Adipose tissue (tissue), 3 donors: ENCODE measurements at regions not wholly inside any gene's neighbourhood (a gene's known extent, or its start where the extent isn't known, plus 50 kb on each side); places are given as distances from the start of the nearest gene placed in this dataset.
"Not testable (repeated sequence)": the region's sequence is repeated elsewhere in the genome, so short reads cannot be mapped to it uniquely, and the experiment has no call there.

ENCODE experiments used
- H3K27ac ChIP-seq: one replicate; pipeline ENCODE4 v1.5.1; 2013; ENCODE audit warnings: low read depth, low read length
- WGBS, 3 donors: extraction: QIAGEN DNeasy Blood & Tissue Kit; methylation state at CpG; one replicate each; pipeline ENCODE4 v1.1.7; 2013; 5-methylcytosine and 5-hydroxymethylcytosine counted together
- donor health status: healthy with polysubstance abuse.
- donor health status: Bipolar disorder and iron deficiency.
- donor health status: healthy.

DNA sequence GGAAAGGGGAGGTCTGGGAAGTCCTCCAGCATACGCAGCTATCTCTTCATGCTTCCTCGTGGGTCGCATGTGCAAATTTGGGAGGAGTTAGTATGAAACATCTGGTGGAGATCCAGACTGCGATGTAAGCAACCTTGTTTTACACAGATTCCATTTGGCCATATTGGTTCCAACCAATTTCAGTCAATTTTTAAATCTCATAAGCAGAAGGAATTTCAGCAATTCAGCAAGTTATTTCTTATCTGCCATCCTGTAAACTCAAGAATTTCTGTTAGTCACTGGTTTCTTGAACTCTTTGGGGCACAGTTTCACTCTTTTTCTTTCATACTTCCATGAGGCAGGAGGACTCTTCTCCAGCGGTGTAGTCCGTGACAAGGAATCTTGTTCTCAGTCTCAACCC, 130.4 kb upstream of the CLINT1 start:
- 78 to 91% (median 81%) methylated on average over 6 of the region's 6 CpGs for WGBS, 3 donors
- H3K27ac ChIP-seq = no peak overlapping the region

DNA sequence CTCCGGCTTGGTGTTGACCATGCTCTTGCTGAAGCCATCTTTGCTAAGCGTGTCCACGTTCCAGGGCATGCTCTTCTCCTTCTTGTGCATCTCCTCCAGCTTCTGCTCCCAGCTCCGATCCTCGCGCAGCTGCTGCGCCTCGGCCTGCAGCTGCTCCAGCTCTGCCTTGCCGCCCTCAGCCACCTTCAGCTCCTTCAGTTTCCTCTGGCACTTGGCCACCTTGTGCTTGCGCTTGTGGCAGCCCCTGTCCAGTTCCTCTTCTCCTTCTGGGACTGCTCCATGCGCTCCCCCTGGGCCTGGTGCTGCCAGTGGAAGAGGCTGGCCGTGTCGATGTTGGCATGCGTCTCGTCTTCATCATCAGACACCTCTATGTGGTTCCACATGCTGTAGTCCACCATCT, 128.3 kb upstream of the CLINT1 start:
- 94 to 98% (median 96%) methylated on average over 15 of the region's 15 CpGs for WGBS, 3 donors

DNA sequence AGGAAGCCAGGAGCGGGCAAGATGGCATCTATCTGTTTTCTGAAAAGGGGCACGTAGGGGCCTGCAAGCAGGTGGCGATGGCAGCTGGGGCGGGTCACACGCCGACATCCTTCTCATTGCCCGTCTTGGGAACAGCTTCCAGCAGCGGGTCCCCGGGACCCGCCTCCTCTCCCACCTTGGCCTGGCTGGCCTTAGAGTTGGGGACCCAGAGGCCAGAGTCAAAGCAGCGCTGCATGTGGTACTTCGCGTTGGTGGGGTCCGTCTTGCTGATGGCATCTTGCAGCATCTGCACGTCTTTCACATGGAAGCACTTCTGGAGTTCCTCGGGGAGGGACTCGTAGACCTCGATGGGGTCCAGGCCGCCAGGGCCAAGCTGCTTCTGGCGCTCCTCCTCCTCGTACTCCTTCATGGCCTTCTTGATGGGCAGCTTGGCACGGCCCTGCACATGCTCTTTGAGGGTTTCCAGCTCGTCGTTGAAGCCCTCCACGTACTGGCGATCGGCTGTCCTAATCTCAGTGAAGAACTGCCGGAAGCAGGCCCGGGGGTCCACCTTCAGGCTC, 127.6 kb upstream of the CLINT1 start:
- 95 to 97% (median 96%) methylated on average over 29 of the region's 29 CpGs for WGBS, 3 donors
- H3K27ac ChIP-seq = no peak overlapping the region

More for the DNA sequence above, 128.3 kb upstream of the CLINT1 start:
- H3K27ac ChIP-seq = no peak overlapping the region

DNA sequence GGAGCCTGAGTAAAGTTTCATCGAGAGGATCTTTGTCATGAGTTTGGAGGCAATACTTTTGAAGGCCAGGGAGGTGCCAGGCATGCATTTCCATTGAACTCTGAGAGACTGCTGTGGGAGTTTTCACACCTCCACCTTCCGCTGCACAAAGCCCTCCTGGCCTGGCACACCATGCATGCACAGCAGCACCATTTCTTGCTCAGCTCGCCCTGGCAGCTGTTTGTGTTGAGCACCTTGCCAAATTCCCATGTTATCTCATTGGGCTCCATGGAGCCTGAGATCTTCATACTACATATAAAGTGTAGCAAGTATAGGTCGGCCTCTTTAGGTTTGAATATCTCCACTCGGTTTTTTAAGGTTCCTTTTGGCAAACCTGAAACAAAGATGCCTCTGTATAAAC, 125.7 kb upstream of the CLINT1 start:
- 74 to 92% (median 86%) methylated on average over 5 of the region's 5 CpGs for WGBS, 3 donors
- H3K27ac ChIP-seq = no peak overlapping the region

DNA sequence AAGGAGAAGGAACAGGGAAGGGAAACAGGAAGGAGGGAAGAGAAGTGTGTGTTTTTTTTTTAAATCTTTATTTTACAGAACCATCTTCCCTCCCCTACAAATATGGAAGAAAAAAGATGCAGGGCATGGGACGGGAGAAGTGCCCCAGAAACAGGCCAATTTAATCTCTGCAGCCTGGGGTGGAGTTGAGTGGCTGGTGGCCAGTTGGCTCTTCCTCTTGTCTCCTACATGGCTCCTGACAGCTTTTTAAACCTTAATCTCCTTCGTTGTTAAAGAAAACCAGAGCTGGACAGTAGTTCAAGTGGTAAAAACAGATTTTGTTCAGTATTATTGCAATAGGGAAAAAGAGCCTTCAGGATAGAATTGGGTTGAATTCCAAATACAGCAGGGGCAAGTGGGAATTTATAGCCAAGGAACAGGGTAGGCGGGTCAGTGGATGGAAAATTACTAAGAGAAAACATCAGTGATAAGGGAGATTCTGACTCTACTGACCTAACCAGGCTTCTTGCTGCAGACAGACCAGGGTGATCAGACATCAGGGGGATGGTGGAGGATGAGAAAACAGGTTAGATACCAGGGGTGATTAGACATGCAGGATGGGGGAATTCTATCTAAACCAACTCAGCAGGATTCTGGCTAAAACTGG, 125.1 kb upstream of the CLINT1 start:
- 41 to 69% (median 62%) methylated on average over 3 of the region's 3 CpGs for WGBS, 3 donors
- no peak overlapping the region for H3K27ac ChIP-seq

DNA sequence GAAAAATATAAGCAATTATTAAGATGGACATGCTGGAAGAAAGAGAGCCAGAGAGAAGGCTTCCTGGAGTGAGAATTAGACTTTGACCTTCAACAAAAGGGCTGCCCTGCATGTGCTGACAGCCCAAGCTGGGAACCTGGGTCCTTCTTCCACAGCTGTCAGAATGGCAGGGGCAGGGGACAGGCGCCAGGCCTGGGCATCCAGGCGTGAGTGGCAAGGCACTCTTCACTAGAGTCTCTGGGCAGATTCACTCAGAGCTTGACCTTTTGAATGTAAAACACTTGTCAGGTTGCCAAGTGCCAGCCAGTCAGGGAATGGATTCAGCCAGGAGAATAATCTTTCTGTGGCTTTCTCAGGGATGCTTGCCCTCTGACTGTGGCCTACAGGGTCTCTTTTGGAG, 119.1 kb upstream of the CLINT1 start:
- WGBS, 3 donors = 53 to 95% (median 88%) methylated on average over 2 of the region's 2 CpGs
- no peak overlapping the region for H3K27ac ChIP-seq

DNA sequence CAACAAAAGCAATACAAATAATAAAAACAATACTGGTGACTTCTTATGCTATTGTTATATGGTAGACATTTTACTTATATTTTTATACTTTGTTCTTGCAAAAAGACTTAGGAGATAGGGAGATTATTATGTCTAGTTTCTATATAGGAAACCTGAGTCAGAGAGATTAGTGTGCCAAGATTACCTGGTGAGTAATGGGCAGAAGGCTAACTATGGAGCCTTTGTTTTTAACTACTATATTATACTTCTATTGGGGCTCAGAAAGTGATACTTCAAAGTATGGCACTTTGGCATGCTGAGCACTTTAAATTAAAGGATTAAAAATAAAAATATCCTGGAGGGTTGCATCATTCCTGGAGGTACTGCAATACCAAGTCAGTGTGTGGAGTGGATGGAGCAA, 117.5 kb upstream of the CLINT1 start:
- no peak overlapping the region for H3K27ac ChIP-seq

DNA sequence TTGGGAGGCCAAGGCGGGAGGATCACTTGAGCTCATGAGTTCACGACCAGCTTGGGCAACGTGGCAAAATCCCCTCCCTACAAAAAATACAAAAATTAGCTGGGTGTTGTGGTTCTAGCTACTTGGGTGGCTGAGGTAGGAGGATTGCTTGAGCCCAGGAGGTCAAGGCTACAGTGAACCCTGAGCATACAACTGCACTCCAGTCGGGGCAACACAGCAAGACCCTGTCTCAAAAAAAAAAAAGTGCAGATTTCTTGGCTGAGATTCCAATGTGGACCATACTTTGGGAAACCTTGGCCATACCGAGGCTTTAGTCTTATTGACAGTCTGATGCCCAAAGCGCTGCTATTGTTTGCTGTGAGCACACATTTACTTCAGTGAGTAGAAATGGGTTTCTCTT, 113.6 kb upstream of the CLINT1 start:
- 93 to 96% (median 93%) methylated on average over 6 of the region's 6 CpGs for WGBS, 3 donors
- H3K27ac ChIP-seq = no peak overlapping the region

DNA sequence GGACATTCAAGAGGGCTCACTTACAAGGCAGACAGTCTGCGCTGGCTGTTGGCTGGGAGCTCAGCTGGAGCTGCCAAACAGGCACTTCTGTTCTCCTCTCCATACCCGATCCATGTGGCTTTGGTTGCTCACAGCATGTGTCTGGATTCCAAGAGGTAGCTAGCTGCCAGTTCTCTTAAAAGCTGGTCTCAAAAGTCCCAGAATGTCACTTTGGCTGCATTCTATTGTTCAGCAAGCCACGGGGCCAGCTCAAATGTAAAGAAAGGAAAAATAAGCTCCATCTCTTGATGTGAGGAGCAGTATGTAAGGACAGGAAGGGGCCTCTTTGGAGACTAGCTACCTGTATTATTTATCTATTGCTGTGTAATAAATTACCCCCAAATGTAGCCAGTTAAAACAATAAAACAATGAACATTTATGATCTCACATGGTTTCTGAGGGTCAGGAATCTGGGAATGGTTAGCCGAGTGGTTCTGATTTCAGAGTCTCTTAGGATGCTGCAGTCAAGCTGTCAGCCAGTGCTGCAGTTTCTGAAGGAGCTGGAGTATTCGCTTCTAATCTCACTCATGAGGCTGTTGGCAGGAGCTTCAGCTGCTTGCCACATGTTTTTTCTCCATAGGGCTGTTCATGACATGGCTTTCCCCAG, 112.7 kb upstream of the CLINT1 start:
- no peak overlapping the region for H3K27ac ChIP-seq
- 42 to 64% (median 47%) methylated on average over 5 of the region's 5 CpGs for WGBS, 3 donors

DNA sequence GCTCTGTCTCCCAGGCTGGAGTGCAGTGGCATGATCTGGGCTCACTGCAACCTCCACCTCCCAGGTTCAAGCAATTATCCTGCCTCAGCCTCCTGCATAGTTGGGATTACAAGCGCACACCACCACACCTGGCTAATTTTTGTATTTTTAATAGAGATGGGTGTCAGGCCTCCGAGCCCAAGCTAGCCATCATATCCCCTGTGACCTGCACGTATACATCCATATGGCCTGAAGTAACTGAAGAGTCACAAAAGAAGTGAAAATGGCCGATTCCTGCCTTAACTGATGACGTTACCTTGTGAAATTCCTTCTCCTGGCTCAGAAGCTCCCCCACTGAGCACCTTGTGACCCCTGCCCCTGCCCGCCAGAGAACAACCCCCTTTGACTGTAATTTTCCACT, 109.6 kb upstream of the CLINT1 start:
- H3K27ac ChIP-seq = not testable (repeated sequence)
- WGBS, 3 donors = 66 to 94% (median 88%) methylated on average over 5 to 6 of the region's 6 CpGs

DNA sequence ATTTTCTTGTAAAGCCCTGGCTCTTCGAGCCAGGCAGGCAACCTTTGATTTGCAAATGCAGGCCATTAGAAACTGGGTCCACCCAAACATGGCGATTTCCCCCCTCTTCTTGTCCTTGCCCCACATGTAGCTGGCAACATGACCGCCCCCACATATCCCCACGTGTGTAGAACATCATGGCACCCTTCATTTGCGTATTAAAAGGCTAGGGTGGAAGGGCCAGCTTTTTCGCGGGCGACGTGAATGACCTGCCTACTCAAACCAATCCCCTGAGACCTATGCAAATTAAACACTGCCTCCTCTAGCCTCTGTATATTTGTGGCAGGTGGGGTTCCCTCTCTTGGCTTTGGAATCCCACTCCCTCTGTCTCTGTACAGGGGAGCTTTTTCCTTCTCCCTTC, 107.0 kb upstream of the CLINT1 start:
- 81 to 89% (median 88%) methylated on average over 9 of the region's 9 CpGs for WGBS, 3 donors

DNA sequence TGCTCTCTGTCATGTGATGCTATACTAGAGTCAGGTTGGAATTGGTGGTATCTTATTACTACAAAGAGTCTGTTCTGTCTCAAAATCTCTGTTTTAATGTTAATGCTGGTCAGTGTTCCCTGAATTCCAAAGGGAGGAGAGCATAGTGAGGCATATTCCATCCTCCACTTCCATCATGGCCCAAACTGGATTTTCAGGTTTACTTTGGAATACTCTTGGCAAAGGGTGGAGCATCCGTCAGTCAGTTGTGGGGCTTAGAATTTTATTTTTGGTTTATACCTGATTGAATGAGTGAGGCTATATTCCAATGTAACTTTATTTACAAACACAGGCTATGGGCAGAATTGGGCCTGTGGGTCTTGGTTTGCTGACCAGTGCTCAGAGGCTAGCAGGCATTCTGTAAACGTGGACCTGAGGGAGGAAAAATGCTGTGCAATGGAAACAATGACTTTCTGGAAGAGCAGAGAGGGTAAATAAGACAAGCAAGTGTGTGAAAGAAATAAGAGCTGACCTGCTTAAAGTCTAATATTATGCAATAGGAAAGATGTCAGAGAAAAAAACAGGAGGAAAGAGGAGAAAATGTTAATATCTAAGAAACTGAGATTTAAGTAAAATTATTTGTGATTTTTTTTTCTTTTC, 106.2 kb upstream of the CLINT1 start:
- H3K27ac ChIP-seq = no peak overlapping the region
- WGBS, 3 donors = 50 to 71% (median 67%) methylated on average over 2 of the region's 2 CpGs

More for the DNA sequence above, 107.0 kb upstream of the CLINT1 start:
- no peak overlapping the region for H3K27ac ChIP-seq

DNA sequence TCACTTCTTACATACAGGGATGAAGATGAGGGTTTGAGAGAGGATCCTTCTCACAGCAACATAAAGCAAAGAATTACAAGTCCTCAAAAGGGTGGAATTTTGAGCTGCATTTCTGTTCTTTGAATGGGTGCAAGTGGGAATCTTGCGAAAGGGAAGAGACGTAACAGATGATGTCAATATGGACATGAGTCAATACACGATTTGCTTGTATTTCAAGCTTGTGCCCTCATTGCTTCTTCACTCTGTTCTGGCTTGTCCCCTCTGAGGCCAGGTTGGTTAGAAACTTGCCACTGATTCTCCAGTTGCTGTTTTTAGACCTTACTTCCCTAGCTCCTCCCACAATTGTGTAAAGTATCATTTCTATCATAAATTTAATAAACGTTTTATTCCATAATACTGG, 104.8 kb upstream of the CLINT1 start:
- H3K27ac ChIP-seq = no peak overlapping the region
- WGBS, 3 donors = 66 to 83% (median 82%) methylated on average over 4 of the region's 4 CpGs

DNA sequence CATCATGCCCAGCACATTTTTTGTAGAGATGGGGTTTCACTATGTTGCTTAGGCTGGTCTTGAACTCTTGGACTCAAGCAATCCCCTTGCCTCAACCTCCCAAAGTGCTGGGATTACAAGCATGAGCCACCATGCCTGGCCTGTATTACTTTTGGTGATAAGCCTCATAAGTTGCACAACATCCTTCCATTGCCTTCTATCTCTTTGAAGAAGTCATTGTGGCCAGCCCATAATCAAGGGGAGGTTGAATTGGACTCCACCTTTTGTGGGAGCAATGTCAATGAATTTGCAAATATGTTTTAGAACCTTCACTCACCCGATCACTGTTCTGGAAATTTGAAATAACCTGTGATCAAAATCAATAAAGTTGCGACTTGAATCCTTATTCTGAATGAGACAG, 104.3 kb upstream of the CLINT1 start:
- WGBS, 3 donors = 91 to 98% (median 97%) methylated on average over 2 of the region's 2 CpGs
- no peak overlapping the region for H3K27ac ChIP-seq

DNA sequence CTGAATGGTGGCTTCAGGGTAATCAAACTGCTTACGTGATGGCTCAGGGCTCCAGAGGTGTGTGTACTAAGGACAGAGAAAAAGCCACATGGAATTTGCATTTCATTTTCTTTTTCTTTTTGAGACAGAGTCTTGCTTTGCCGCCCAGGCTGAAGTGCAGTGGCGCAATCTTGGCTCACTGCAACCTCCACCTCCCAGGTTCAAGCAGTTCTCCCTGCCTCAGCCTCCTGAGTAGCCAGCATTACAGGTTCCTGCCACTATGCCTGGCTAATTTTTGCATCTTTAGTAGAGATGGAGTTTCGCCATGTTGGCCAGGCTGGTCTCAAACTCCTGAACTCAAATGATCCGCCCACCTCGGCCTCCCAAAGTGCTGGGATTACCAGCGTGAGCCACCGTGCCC, 103.7 kb upstream of the CLINT1 start:
- WGBS, 3 donors = 92 to 97% (median 93%) methylated on average over 8 of the region's 8 CpGs
- not testable (repeated sequence) for H3K27ac ChIP-seq

DNA sequence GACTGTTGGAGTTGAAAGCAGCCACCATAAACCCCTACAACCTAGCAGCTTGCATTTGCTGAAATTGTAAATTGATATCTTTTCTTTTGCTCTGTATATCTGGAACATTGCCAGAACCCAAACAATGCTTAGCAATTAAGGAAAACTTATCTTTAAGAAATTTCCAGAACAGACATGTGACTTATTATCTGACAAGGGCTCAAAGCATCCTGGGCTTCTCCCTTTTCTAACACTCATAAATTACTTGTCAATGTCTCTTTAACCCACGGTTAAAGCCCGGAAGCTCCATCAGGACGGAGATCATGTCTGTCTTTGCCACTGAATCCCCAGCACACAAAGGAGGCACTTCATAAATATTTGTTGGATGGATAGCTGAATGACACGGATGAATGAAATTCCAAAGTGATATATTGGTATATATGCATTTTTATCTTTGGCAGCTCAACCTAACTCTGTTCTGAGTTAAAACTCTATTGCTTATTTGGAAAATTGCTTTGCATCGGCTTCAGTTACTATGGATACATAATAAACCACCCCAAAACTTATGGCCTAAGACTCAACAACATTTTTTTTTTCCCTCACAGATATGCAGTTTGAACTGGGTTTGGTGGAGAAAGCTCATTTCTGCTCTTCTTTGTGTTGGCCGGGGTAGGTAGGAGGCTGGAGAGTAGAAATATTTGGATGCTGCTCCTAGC, 103.1 kb upstream of the CLINT1 start:
- WGBS, 3 donors = 48 to 64% (median 58%) methylated on average over 6 of the region's 6 CpGs
- no peak overlapping the region for H3K27ac ChIP-seq

DNA sequence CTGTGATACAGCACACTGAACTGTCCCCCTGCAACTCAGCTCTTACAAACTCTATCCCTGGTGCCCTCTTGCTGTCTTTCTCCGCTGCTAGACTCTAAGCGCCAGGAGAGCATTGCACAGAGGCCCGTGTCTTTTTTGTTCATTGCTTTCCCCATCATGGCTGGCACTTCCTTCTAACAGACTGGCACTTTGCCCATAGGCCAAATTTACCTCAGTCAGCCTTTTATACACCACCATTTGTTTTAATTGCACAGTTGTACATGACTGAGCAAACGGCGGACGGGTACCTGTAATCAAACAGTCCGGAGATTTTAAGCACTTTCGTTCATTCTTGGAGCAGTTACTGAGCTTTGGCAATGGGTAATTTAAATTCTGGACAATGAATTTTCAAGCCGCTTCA, 102.2 kb upstream of the CLINT1 start:
- no peak overlapping the region for H3K27ac ChIP-seq
- 67 to 84% (median 77%) methylated on average over 9 of the region's 9 CpGs for WGBS, 3 donors

DNA sequence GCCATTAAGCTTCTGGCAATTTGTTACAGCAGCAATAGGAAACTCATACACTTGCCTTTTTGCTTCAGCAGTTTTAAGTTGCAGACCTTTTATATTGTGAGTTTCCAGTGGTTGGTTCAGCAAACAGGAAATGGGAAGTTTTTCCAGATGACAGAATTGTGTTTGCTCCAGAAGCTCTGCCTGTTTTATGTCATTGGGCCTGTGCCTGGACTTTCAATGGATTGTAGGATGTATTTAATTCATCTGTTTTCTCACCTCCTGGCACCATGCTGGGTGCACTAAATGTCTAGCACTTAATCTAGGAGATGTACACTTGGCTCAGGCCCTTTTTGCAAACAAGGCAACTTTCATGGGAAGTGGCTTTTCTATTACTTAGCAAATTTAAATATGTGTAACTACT, 100.4 kb upstream of the CLINT1 start:
- no peak overlapping the region for H3K27ac ChIP-seq

DNA sequence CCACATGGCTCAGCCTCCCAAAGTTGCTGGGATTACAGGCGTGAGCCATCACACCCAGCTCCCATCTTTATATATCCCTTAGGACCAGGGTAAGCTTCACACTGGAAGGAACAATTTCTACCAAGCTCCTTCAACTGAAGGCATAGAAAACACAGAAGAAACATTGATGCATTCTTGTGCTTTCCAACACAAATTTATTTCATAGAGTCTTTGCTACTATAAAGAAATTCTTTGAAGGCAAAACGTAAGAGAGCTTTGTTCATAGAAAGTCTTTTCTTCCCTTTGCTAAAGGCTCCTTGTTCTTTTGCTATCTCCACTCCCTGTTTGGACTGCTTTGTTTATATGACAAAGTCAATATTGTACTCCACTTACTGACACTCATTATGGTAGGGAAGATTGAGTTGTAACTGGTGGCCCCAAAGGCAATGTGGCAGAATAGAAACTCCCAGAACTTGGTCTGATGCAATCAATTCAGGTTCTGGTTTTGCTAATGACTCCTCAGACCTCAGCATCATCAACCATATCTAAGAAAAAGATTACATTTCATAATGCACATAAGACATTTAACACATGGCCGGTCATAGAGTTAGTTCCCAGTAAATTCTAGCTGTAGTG, 97.4 kb upstream of the CLINT1 start:
- H3K27ac ChIP-seq = no peak overlapping the region
- whole genome bisulfite sequencing, 3 donors = 55 to 73% (median 68%) methylated on average over 3 of the region's 3 CpGs
